Right lobe of liver (tissue), 4 donors: ENCODE measurements at regions not wholly inside any gene's neighbourhood (a gene's known extent, or its start where the extent isn't known, plus 50 kb on each side); places are given as distances from the start of the nearest gene placed in this dataset.

Experiments used
- CTCF ChIP-seq, 4 donors: fragments of 200-600 bp in 3 of 4; fragments of 450-650 bp in 1 of 4; IDR thresholded peaks; one replicate each; pipeline versions ENCODE4 v1.5.1 to v1.8.0; 2016 to 2022; ENCODE audit warnings: antibody characterized with exemption in 4 of 4, mild to moderate bottlenecking in 2 of 4
- POLR2A ChIP-seq: fragments of 450-650 bp; IDR thresholded peaks from one replicate; pipeline ENCODE4 v1.6.1; 2017; ENCODE audit warnings: antibody characterized with exemption, mild to moderate bottlenecking
- donor health status: DM: no; HTN: no; CAD: no.
- donor health status: DM: no; HTN: no; CAD: no.
- donor health status: DM: no; HTN: yes; CAD: no.

- TF ChIP-seq CTCF (IDR thresholded peaks at IDR 0.05) = no peak
- TF ChIP-seq POLR2A = no peak
These were observed 263.2 kb downstream of the SEC23A start for GRCh38 chr14:38839694-38840365.
